HepG2 (cell line): ENCODE measurements at regions not wholly inside any gene's neighbourhood (a gene's known extent, or its start where the extent isn't known, plus 50 kb on each side); places are given as distances from the start of the nearest gene placed in this dataset.

Experiments
- ATAC-seq: fragments of 200-7000 bp; cut with Tn5 transposase; 3 replicates; pipeline ENCODE4 v1.9.1; 2020; ENCODE audit warnings: mild to moderate bottlenecking, moderate library complexity
- BruUV-seq: library from RNA; stranded (reverse); fragments of 400-500 nt; replicated peaks from 2 replicates; lab custom pipeline; 2021; lab: Mats Ljungman, UMichigan
- CTCF ChIA-PET: fragments of 300-600 bp; formaldehyde crosslinking; extraction: SDS; loops from one replicate; lab custom pipeline; 2021; ENCODE audit warnings: low total read pairs, inconsistent platforms, low intra/inter-chr PET ratio; lab: Yijun Ruan, JAX
- POLR2A ChIA-PET: fragments of 350-600 bp; sonication (Branson Sonifier 250); formaldehyde crosslinking; loops from one replicate; lab custom pipeline; 2020; ENCODE audit warnings: antibody characterized with exemption, inconsistent platforms; lab: Yijun Ruan, JAX
- DNase-seq: peaks from one replicate; pipeline ENCODE4 v3.0.0-alpha.2; 2015; ENCODE audit warnings: low spot score
- FAIRE-seq: peaks from 3 replicates; lab custom pipeline; 2011; peaks lifted over from hg19 to GRCh38; lab: Jason Lieb, UNC
- H2AFZ ChIP-seq: one replicate; pipeline ENCODE4 v1.6.1; 2011; ENCODE audit warnings: low read length, inconsistent platforms
- H3K27ac ChIP-seq: fragments of 300-600 bp; 3 replicates; pipeline ENCODE4 v1.8.0; 2011; ENCODE audit warnings: mixed run types, mild to moderate bottlenecking, mixed read lengths, low read length, inconsistent platforms; ENCODE audit not compliant: insufficient read depth; ENCODE audit errors: extremely low read length
- H3K27me3 ChIP-seq, 2 experiments: fragments of 200-600 bp in 1 of 2; 2 replicates in 1 of 2; 3 replicates in 1 of 2; pipeline versions ENCODE4 v1.6.0 to v1.8.0; 2011; ENCODE audit warnings: low read length in 2 of 2, mild to moderate bottlenecking in 2 of 2, moderate library complexity in 2 of 2, inconsistent platforms in 1 of 2; ENCODE audit not compliant: insufficient read depth in 2 of 2, control insufficient read depth in 1 of 2
- H3K36me3 ChIP-seq, 2 experiments: fragments of 200-600 bp in 1 of 2; replicated peaks in 1 of 2; 2 replicates in 1 of 2; 3 replicates in 1 of 2; pipeline versions ENCODE4 v1.5.1 to v1.8.0; 2011; ENCODE audit warnings: low read length in 2 of 2, inconsistent platforms in 1 of 2; ENCODE audit not compliant: insufficient read depth in 2 of 2, control insufficient read depth in 1 of 2
- H3K4me1 ChIP-seq: 2 replicates; pipeline ENCODE4 v1.5.1; 2012; ENCODE audit warnings: low read length, inconsistent platforms; ENCODE audit not compliant: insufficient read depth
- H3K4me2 ChIP-seq: 2 replicates; pipeline ENCODE4 v1.6.0; 2011; ENCODE audit warnings: low read depth, low read length, inconsistent platforms
- H3K4me3 ChIP-seq, 3 experiments: fragments of 200-600 bp in 1 of 3; sonication (generic), shearing (Covaris generic) in 1 of 3; replicated peaks in 1 of 3; 2 replicates each; pipeline ENCODE4 v1.5.1; 2011 to 2016; ENCODE audit warnings: low read length in 3 of 3, inconsistent platforms in 2 of 3, low read depth in 2 of 3, mild to moderate bottlenecking in 2 of 3, control low read depth in 1 of 3, mixed read lengths in 1 of 3; ENCODE audit not compliant: insufficient read depth in 1 of 3
- H3K79me2 ChIP-seq: one replicate; pipeline ENCODE4 v1.6.1; 2011; ENCODE audit warnings: low read length, inconsistent platforms; ENCODE audit not compliant: insufficient read depth
- H3K9ac ChIP-seq: 2 replicates; pipeline ENCODE4 v1.6.0; 2011; ENCODE audit warnings: mild to moderate bottlenecking, low read depth, low read length, inconsistent platforms; ENCODE audit not compliant: insufficient read depth
- H3K9me3 ChIP-seq: 2 replicates; pipeline ENCODE4 v1.5.1; 2012; ENCODE audit warnings: mild to moderate bottlenecking, low read length
- H4K20me1 ChIP-seq: 2 replicates; pipeline ENCODE4 v1.6.0; 2011; ENCODE audit warnings: inconsistent platforms, mild to moderate bottlenecking, low read length, moderate library complexity; ENCODE audit not compliant: insufficient read depth
- GATAD2A ChIP-seq: IDR thresholded peaks from 2 replicates; pipeline ENCODE4 v1.6.1; 2016
- NFKBIZ ChIP-seq: IDR thresholded peaks from 2 replicates; pipeline ENCODE4 v1.6.1; 2018; ENCODE audit warnings: missing genetic modification reagents, missing compliant biosample characterization
- NFYC ChIP-seq: IDR thresholded peaks from 2 replicates; pipeline ENCODE4 v1.6.1; 2016; ENCODE audit warnings: missing genetic modification reagents, missing compliant biosample characterization
- TAF15 ChIP-seq: fragments of 200-400 bp; formaldehyde crosslinking; IDR thresholded peaks from one replicate; pipeline ENCODE4 v1.6.1; 2018; ENCODE audit warnings: mild to moderate bottlenecking, low read depth, low read length; ENCODE audit not compliant: poor library complexity, severe bottlenecking
- U2AF2 ChIP-seq: fragments of 200-400 bp; formaldehyde crosslinking; IDR thresholded peaks from 2 replicates; pipeline ENCODE4 v1.6.1; 2017; ENCODE audit warnings: low read depth, mild to moderate bottlenecking, low read length
- ZC3H4 ChIP-seq: sonication (generic); formaldehyde crosslinking; IDR thresholded peaks from 2 replicates; pipeline ENCODE4 v1.4.0; 2020; ENCODE audit warnings: missing genetic modification reagents, borderline replicate concordance
- ZNF24 ChIP-seq: fragments of 450-650 bp; IDR thresholded peaks from 2 replicates; pipeline ENCODE4 v1.6.1; 2017; ENCODE audit warnings: antibody characterized with exemption, mild to moderate bottlenecking
- ZNF256 ChIP-seq: sonication (generic); formaldehyde crosslinking; conservative IDR thresholded peaks from 2 replicates; pipeline ENCODE4 v1.4.0; 2020; ENCODE audit warnings: missing genetic modification reagents
- ZNF292 ChIP-seq: sonication (generic); formaldehyde crosslinking; IDR thresholded peaks from 2 replicates; pipeline ENCODE4 v1.8.1; 2022; ENCODE audit warnings: mild to moderate bottlenecking, low read depth, missing genetic modification reagents, borderline replicate concordance
- ZNF547 ChIP-seq: sonication (generic); formaldehyde crosslinking; IDR thresholded peaks from 2 replicates; pipeline ENCODE4 v1.5.1; 2020; ENCODE audit warnings: mild to moderate bottlenecking, missing genetic modification reagents
- ZNF558 ChIP-seq: sonication (generic); formaldehyde crosslinking; IDR thresholded peaks from 2 replicates; pipeline ENCODE4 v1.9.0; 2022; ENCODE audit warnings: mild to moderate bottlenecking, missing genetic modification reagents, borderline replicate concordance
- ZNF749 ChIP-seq: sonication (generic); formaldehyde crosslinking; IDR thresholded peaks from 2 replicates; pipeline ENCODE4 v1.8.0; 2022; ENCODE audit warnings: mild to moderate bottlenecking, missing genetic modification reagents, moderate library complexity, borderline replicate concordance
- ZZZ3 ChIP-seq: sonication (generic); formaldehyde crosslinking; IDR thresholded peaks from 2 replicates; pipeline ENCODE4 v1.4.0; 2020; ENCODE audit warnings: missing genetic modification reagents, mild to moderate bottlenecking, borderline replicate concordance
- WGBS: methylation state at CpG from one replicate; pipeline ENCODE4 v1.1.6; 2017; ENCODE audit warnings: low lambda C conversion rate; 5-methylcytosine and 5-hydroxymethylcytosine counted together
- in situ Hi-C: cut with HindIII; loops from 2 replicates; pipeline ENCODE4 v1.10.0; 2017; ENCODE audit warnings: low pct_unique_long_range_greater_than_20kb; ENCODE audit not compliant: extremely low pct_ligation_motif_present
- intact Hi-C: fragments of 100-400 bp; cut with micrococcal nuclease; formaldehyde crosslinking; loops from one replicate; pipeline ENCODE4 v1.10.0; 2022; ENCODE audit not compliant: unreplicated experiment
- TF ChIP-seq, protein P1 (sequence below): sonication (generic); formaldehyde crosslinking; IDR thresholded peaks from 2 replicates; pipeline ENCODE4 v1.4.0; 2020; ENCODE audit warnings: missing genetic modification reagents

DNA sequence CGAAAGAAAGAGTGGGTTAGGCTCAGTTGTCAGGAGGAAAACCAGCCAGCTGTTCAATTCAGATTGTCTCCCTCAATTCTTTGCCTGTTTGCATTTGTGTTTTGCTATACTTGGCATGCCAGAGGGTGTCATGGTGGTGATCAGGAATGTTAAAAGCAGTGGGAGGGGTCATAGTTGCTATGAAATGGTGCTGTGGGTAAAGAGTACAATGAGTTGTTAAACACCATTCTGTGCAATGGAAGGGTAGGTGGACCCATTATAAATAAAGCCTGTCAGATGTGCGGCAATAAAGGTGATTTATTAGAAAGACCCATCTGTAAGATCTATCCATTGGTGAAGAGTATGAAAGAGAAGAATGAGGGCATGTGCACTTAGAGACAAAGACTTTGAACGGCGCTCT is 82.2 kb downstream of the MRPL32 start:
- in situ Hi-C loops = no loop called here
- Histone ChIP-seq H4K20me1 (no peaks in the 10 kb centered on the region), H3K36me3 (no peaks in the 10 kb centered on the region), H3K9ac (no peak overlapping the region), H3K27me3 (no peaks in the 10 kb centered on the region), H3K79me2 (no peaks in the 10 kb centered on the region), H3K4me3 (no peak overlapping the region), H2AFZ (no peak overlapping the region), H3K4me2 (no peak overlapping the region), H3K27ac (no peak overlapping the region), H3K4me1 (no peaks in the 10 kb centered on the region), H3K9me3 (no peaks in the 10 kb centered on the region)
- no peak for TF ChIP-seq ZZZ3 (CRISPR knock-in tag)
- no TSS peak for BruUV-seq
- FAIRE-seq = no peak
- ChIA-PET CTCF (no interaction called here), POLR2A (no interaction called here)
- ATAC-seq = no peak
- WGBS = 21% methylated on average over 4 of the region's 4 CpGs
- DNase-seq = no peak
- intact Hi-C loops = no loop called here

DNA sequence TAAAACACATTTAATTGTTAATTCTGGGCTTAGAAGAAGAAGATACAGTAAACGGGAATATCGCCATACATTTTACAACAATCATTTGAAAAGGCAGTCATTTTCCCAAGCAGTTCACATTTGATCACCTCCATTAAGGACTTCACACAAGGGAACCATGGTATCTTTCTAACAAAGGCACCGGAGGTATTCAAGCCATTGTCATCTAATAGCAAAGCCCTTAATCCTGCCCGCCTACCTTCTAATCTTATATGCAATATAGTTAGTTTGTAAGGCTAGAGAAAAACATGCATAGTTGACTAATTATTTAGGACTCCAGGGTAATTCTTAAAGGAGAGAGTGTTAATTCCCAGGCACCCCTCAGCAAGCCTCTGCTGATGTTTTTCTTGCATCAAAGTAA is 83.1 kb downstream of the MRPL32 start:
- H3K79me2 ChIP-seq = no peaks in the 10 kb centered on the region
- 59% methylated on average over 4 of the region's 4 CpGs for WGBS
- ATAC-seq (no peak), DNase-seq (no peak), FAIRE-seq (no peak)
- H3K9ac ChIP-seq = no peak overlapping the region
- H2AFZ ChIP-seq = no peak overlapping the region
- H4K20me1 ChIP-seq = no peaks in the 10 kb centered on the region
- H3K27me3 ChIP-seq = no peaks in the 10 kb centered on the region; a peak in 1 of 5 replicates
- no peak overlapping the region for H3K27ac ChIP-seq
- BruUV-seq = no TSS peak
- no peak overlapping the region for H3K4me3 ChIP-seq
- H3K9me3 ChIP-seq = no peaks in the 10 kb centered on the region
- H3K4me2 ChIP-seq = no peak overlapping the region
- H3K36me3 ChIP-seq = no peaks in the 10 kb centered on the region
- no peaks in the 10 kb centered on the region for H3K4me1 ChIP-seq
- CTCF ChIA-PET = no interaction called here
- in situ Hi-C loops = no loop called here
- TF ChIP-seq ZNF24 = no peak
- no peak for TF ChIP-seq ZNF547 (CRISPR knock-in tag)
- TF ChIP-seq TAF15 = no peak
- TF ChIP-seq NFKBIZ = no peak
- TF ChIP-seq U2AF2 = no peak
- TF ChIP-seq, protein P1, sequence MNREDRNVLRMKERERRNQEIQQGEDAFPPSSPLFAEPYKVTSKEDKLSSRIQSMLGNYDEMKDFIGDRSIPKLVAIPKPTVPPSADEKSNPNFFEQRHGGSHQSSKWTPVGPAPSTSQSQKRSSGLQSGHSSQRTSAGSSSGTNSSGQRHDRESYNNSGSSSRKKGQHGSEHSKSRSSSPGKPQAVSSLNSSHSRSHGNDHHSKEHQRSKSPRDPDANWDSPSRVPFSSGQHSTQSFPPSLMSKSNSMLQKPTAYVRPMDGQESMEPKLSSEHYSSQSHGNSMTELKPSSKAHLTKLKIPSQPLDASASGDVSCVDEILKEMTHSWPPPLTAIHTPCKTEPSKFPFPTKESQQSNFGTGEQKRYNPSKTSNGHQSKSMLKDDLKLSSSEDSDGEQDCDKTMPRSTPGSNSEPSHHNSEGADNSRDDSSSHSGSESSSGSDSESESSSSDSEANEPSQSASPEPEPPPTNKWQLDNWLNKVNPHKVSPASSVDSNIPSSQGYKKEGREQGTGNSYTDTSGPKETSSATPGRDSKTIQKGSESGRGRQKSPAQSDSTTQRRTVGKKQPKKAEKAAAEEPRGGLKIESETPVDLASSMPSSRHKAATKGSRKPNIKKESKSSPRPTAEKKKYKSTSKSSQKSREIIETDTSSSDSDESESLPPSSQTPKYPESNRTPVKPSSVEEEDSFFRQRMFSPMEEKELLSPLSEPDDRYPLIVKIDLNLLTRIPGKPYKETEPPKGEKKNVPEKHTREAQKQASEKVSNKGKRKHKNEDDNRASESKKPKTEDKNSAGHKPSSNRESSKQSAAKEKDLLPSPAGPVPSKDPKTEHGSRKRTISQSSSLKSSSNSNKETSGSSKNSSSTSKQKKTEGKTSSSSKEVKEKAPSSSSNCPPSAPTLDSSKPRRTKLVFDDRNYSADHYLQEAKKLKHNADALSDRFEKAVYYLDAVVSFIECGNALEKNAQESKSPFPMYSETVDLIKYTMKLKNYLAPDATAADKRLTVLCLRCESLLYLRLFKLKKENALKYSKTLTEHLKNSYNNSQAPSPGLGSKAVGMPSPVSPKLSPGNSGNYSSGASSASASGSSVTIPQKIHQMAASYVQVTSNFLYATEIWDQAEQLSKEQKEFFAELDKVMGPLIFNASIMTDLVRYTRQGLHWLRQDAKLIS = no peak
- no peak for TF ChIP-seq ZNF749
- no peak for TF ChIP-seq NFYC (CRISPR knock-in tag)
- TF ChIP-seq ZNF292 = no peak
- no peak for TF ChIP-seq ZC3H4 (CRISPR knock-in tag)
- no peak for TF ChIP-seq GATAD2A (CRISPR knock-in tag)
- no peak for TF ChIP-seq ZNF558 (CRISPR knock-in tag)
- no peak for TF ChIP-seq ZNF256 (CRISPR knock-in tag)
- intact Hi-C loops = no loop called here
- POLR2A ChIA-PET = no interaction called here
